HepG2 (cell line): ENCODE measurements at regions not wholly inside any gene's neighbourhood (a gene's known extent, or its start where the extent isn't known, plus 50 kb on each side); places are given as distances from the start of the nearest gene placed in this dataset.

Experiments
- ATAC-seq: fragments of 200-7000 bp; cut with Tn5 transposase; 3 replicates; pipeline ENCODE4 v1.9.1; 2020; ENCODE audit warnings: mild to moderate bottlenecking, moderate library complexity
- BruUV-seq: library from RNA; stranded (reverse); fragments of 400-500 nt; replicated peaks from 2 replicates; lab custom pipeline; 2021; lab: Mats Ljungman, UMichigan
- CTCF ChIA-PET: fragments of 300-600 bp; formaldehyde crosslinking; extraction: SDS; loops from one replicate; lab custom pipeline; 2021; ENCODE audit warnings: low total read pairs, inconsistent platforms, low intra/inter-chr PET ratio; lab: Yijun Ruan, JAX
- POLR2A ChIA-PET: fragments of 350-600 bp; sonication (Branson Sonifier 250); formaldehyde crosslinking; loops from one replicate; lab custom pipeline; 2020; ENCODE audit warnings: antibody characterized with exemption, inconsistent platforms; lab: Yijun Ruan, JAX
- DNase-seq: peaks from one replicate; pipeline ENCODE4 v3.0.0-alpha.2; 2015; ENCODE audit warnings: low spot score
- FAIRE-seq: peaks from 3 replicates; lab custom pipeline; 2011; peaks lifted over from hg19 to GRCh38; lab: Jason Lieb, UNC
- H2AFZ ChIP-seq: one replicate; pipeline ENCODE4 v1.6.1; 2011; ENCODE audit warnings: low read length, inconsistent platforms
- H3K27ac ChIP-seq: fragments of 300-600 bp; 3 replicates; pipeline ENCODE4 v1.8.0; 2011; ENCODE audit warnings: mixed run types, mild to moderate bottlenecking, mixed read lengths, low read length, inconsistent platforms; ENCODE audit not compliant: insufficient read depth; ENCODE audit errors: extremely low read length
- H3K27me3 ChIP-seq, 2 experiments: fragments of 200-600 bp in 1 of 2; 2 replicates in 1 of 2; 3 replicates in 1 of 2; pipeline versions ENCODE4 v1.6.0 to v1.8.0; 2011; ENCODE audit warnings: low read length in 2 of 2, mild to moderate bottlenecking in 2 of 2, moderate library complexity in 2 of 2, inconsistent platforms in 1 of 2; ENCODE audit not compliant: insufficient read depth in 2 of 2, control insufficient read depth in 1 of 2
- H3K36me3 ChIP-seq, 2 experiments: fragments of 200-600 bp in 1 of 2; replicated peaks in 1 of 2; 2 replicates in 1 of 2; 3 replicates in 1 of 2; pipeline versions ENCODE4 v1.5.1 to v1.8.0; 2011; ENCODE audit warnings: low read length in 2 of 2, inconsistent platforms in 1 of 2; ENCODE audit not compliant: insufficient read depth in 2 of 2, control insufficient read depth in 1 of 2
- H3K4me1 ChIP-seq: 2 replicates; pipeline ENCODE4 v1.5.1; 2012; ENCODE audit warnings: low read length, inconsistent platforms; ENCODE audit not compliant: insufficient read depth
- H3K4me2 ChIP-seq: 2 replicates; pipeline ENCODE4 v1.6.0; 2011; ENCODE audit warnings: low read depth, low read length, inconsistent platforms
- H3K4me3 ChIP-seq, 3 experiments: fragments of 200-600 bp in 1 of 3; sonication (generic), shearing (Covaris generic) in 1 of 3; replicated peaks in 1 of 3; 2 replicates each; pipeline ENCODE4 v1.5.1; 2011 to 2016; ENCODE audit warnings: low read length in 3 of 3, inconsistent platforms in 2 of 3, low read depth in 2 of 3, mild to moderate bottlenecking in 2 of 3, control low read depth in 1 of 3, mixed read lengths in 1 of 3; ENCODE audit not compliant: insufficient read depth in 1 of 3
- H3K79me2 ChIP-seq: one replicate; pipeline ENCODE4 v1.6.1; 2011; ENCODE audit warnings: low read length, inconsistent platforms; ENCODE audit not compliant: insufficient read depth
- H3K9ac ChIP-seq: 2 replicates; pipeline ENCODE4 v1.6.0; 2011; ENCODE audit warnings: mild to moderate bottlenecking, low read depth, low read length, inconsistent platforms; ENCODE audit not compliant: insufficient read depth
- H3K9me3 ChIP-seq: 2 replicates; pipeline ENCODE4 v1.5.1; 2012; ENCODE audit warnings: mild to moderate bottlenecking, low read length
- H4K20me1 ChIP-seq: 2 replicates; pipeline ENCODE4 v1.6.0; 2011; ENCODE audit warnings: inconsistent platforms, mild to moderate bottlenecking, low read length, moderate library complexity; ENCODE audit not compliant: insufficient read depth
- ARNT ChIP-seq: fragments of 450-650 bp; IDR thresholded peaks from 2 replicates; pipeline ENCODE4 v1.6.1; 2017
- FOXM1 ChIP-seq: sonication (generic); formaldehyde crosslinking; IDR thresholded peaks from 2 replicates; pipeline ENCODE4 v1.5.0; 2020; ENCODE audit warnings: missing genetic modification reagents
- GMEB1 ChIP-seq: sonication (generic); formaldehyde crosslinking; IDR thresholded peaks from 2 replicates; pipeline ENCODE4 v1.5.1; 2020; ENCODE audit warnings: missing genetic modification reagents, mild to moderate bottlenecking, borderline replicate concordance
- KDM5B ChIP-seq: sonication (generic); formaldehyde crosslinking; IDR thresholded peaks from 2 replicates; pipeline ENCODE4 v1.4.0; 2020; ENCODE audit warnings: missing genetic modification reagents, mild to moderate bottlenecking, borderline replicate concordance
- MBD4 ChIP-seq: IDR thresholded peaks from 2 replicates; pipeline ENCODE4 v1.6.1; 2012; ENCODE audit warnings: low read length, inconsistent platforms, borderline replicate concordance
- MIER3 ChIP-seq: IDR thresholded peaks from 2 replicates; pipeline ENCODE4 v1.6.1; 2016; ENCODE audit warnings: missing compliant biosample characterization, borderline replicate concordance
- RFXANK ChIP-seq: IDR thresholded peaks from 2 replicates; pipeline ENCODE4 v1.6.1; 2016
- SP1 ChIP-seq, 2 experiments: fragments of 450-650 bp in 1 of 2; sonication (generic) in 1 of 2; formaldehyde crosslinking in 1 of 2; IDR thresholded peaks; 2 replicates each; pipeline versions ENCODE4 v1.4.0 to v1.6.1; 2016 to 2020; ENCODE audit warnings: missing genetic modification reagents in 1 of 2
- ZFP36L1 ChIP-seq: sonication (generic); formaldehyde crosslinking; IDR thresholded peaks from 2 replicates; pipeline ENCODE4 v1.8.0; 2022; ENCODE audit warnings: mild to moderate bottlenecking, missing genetic modification reagents, moderate library complexity
- ZKSCAN1 ChIP-seq: fragments of 150-350 bp; IDR thresholded peaks from 2 replicates; pipeline ENCODE4 v1.6.1; 2014; ENCODE audit warnings: low read length
- ZNF17 ChIP-seq: sonication (generic); formaldehyde crosslinking; IDR thresholded peaks from 2 replicates; pipeline ENCODE4 v1.5.0; 2020; ENCODE audit warnings: mild to moderate bottlenecking, missing genetic modification reagents
- ZNF207 ChIP-seq: fragments of 450-650 bp; IDR thresholded peaks from 2 replicates; pipeline ENCODE4 v1.6.1; 2016; ENCODE audit warnings: antibody characterized with exemption, borderline replicate concordance
- ZNF251 ChIP-seq: sonication (generic); formaldehyde crosslinking; IDR thresholded peaks from 2 replicates; pipeline ENCODE4 v1.9.0; 2021; ENCODE audit warnings: mild to moderate bottlenecking, missing genetic modification reagents
- ZNF30 ChIP-seq: sonication (generic); formaldehyde crosslinking; IDR thresholded peaks from 2 replicates; pipeline ENCODE4 v1.5.0; 2020; ENCODE audit warnings: mild to moderate bottlenecking, missing genetic modification reagents
- ZNF317 ChIP-seq: sonication (generic); formaldehyde crosslinking; IDR thresholded peaks from 2 replicates; pipeline ENCODE4 v1.5.0; 2020; ENCODE audit warnings: mild to moderate bottlenecking, missing genetic modification reagents
- ZNF546 ChIP-seq: sonication (generic); formaldehyde crosslinking; conservative IDR thresholded peaks from 2 replicates; pipeline ENCODE4 v1.8.1; 2023; ENCODE audit warnings: mild to moderate bottlenecking, missing genetic modification reagents
- ZNF674 ChIP-seq: sonication (generic); formaldehyde crosslinking; IDR thresholded peaks from 2 replicates; pipeline ENCODE4 v1.5.0; 2020; ENCODE audit warnings: low read depth, mild to moderate bottlenecking, missing genetic modification reagents
- ZNF749 ChIP-seq: sonication (generic); formaldehyde crosslinking; IDR thresholded peaks from 2 replicates; pipeline ENCODE4 v1.8.0; 2022; ENCODE audit warnings: mild to moderate bottlenecking, missing genetic modification reagents, moderate library complexity, borderline replicate concordance
- ZNF841 ChIP-seq: sonication (generic); formaldehyde crosslinking; IDR thresholded peaks from 2 replicates; pipeline ENCODE4 v1.8.1; 2023; ENCODE audit warnings: missing genetic modification reagents, borderline replicate concordance
- ZSCAN12 ChIP-seq: sonication (generic); formaldehyde crosslinking; IDR thresholded peaks from 2 replicates; pipeline ENCODE4 v1.9.0; 2021; ENCODE audit warnings: mild to moderate bottlenecking, missing genetic modification reagents
- WGBS: methylation state at CpG from one replicate; pipeline ENCODE4 v1.1.6; 2017; ENCODE audit warnings: low lambda C conversion rate; 5-methylcytosine and 5-hydroxymethylcytosine counted together
- in situ Hi-C: cut with HindIII; loops from 2 replicates; pipeline ENCODE4 v1.10.0; 2017; ENCODE audit warnings: low pct_unique_long_range_greater_than_20kb; ENCODE audit not compliant: extremely low pct_ligation_motif_present
- intact Hi-C: fragments of 100-400 bp; cut with micrococcal nuclease; formaldehyde crosslinking; loops from one replicate; pipeline ENCODE4 v1.10.0; 2022; ENCODE audit not compliant: unreplicated experiment

GRCh38 chr12:19588951-19589350 is 149.7 kb downstream of the AEBP2 start:
- no peak for FAIRE-seq
- H3K4me2 ChIP-seq: no peak overlapping the region
- WGBS: 41% methylated on average over 5 of the region's 5 CpGs
- no peak for ATAC-seq
- H3K27ac ChIP-seq: no peak overlapping the region
- in situ Hi-C loops: no loop called here
- no peaks in the 10 kb centered on the region for H3K79me2 ChIP-seq
- no peak for TF ChIP-seq RFXANK (CRISPR knock-in tag)
- TF ChIP-seq ZKSCAN1: no peak
- TF ChIP-seq ZNF317: no peak
- no peak for TF ChIP-seq ZNF30 (CRISPR knock-in tag)
- no peak for TF ChIP-seq ZNF749 (CRISPR knock-in tag)
- TF ChIP-seq MIER3 (CRISPR knock-in tag): no peak
- TF ChIP-seq ZSCAN12 (CRISPR knock-in tag): no peak
- no peak for TF ChIP-seq ZNF674
- no peak for TF ChIP-seq ZNF546 (CRISPR knock-in tag)
- no peak for TF ChIP-seq ARNT
- TF ChIP-seq ZNF251 (CRISPR knock-in tag): no peak
- no peak for TF ChIP-seq ZNF207
- TF ChIP-seq KDM5B: no peak
- no peak for TF ChIP-seq GMEB1
- TF ChIP-seq ZNF841: no peak
- no peak for TF ChIP-seq MBD4
- no peak for TF ChIP-seq SP1 (IDR thresholded peaks at IDR 0.05)
- TF ChIP-seq SP1 (CRISPR knock-in tag; IDR thresholded peaks at IDR 0.05): no peak
- no peak for TF ChIP-seq ZFP36L1
- no peak for TF ChIP-seq FOXM1 (CRISPR knock-in tag)
- TF ChIP-seq ZNF17 (CRISPR knock-in tag): no peak
- H3K4me3 ChIP-seq: no peak overlapping the region
- H3K36me3 ChIP-seq: no peaks in the 10 kb centered on the region
- peaks cover 3% of the 10 kb centered on the region for H3K9me3 ChIP-seq
- ChIA-PET CTCF (no interaction called here), POLR2A (no interaction called here)
- no peak for DNase-seq
- no TSS peak for BruUV-seq
- no peaks in the 10 kb centered on the region for H3K27me3 ChIP-seq
- H2AFZ ChIP-seq: no peak overlapping the region
- H3K9ac ChIP-seq: no peak overlapping the region
- H3K4me1 ChIP-seq: no peaks in the 10 kb centered on the region
- H4K20me1 ChIP-seq: no peaks in the 10 kb centered on the region
- intact Hi-C loops: no loop called here
